Nephron (organoid): ENCODE measurements at regions not wholly inside any gene's neighbourhood (a gene's known extent, or its start where the extent isn't known, plus 50 kb on each side); places are given as distances from the start of the nearest gene placed in this dataset.

Experiments used
- H3K27ac Mint-ChIP-seq, 3 experiments: 2 replicates each; pipeline ENCODE4 v1.8.0; 2020; ENCODE audit warnings: mixed read lengths in 3 of 3, mild to moderate bottlenecking in 2 of 3, moderate library complexity in 1 of 3
- H3K27me3 Mint-ChIP-seq: 2 replicates; pipeline ENCODE4 v1.8.0; 2021; ENCODE audit warnings: low read depth, mild to moderate bottlenecking, moderate library complexity, mixed read lengths
- H3K36me3 Mint-ChIP-seq: 2 replicates; pipeline ENCODE4 v1.8.0; 2020; ENCODE audit warnings: low read depth, mixed read lengths
- H3K4me1 Mint-ChIP-seq: 2 replicates; pipeline ENCODE4 v1.8.0; 2020; ENCODE audit warnings: mixed read lengths
- H3K4me3 Mint-ChIP-seq, 3 experiments: 2 replicates each; pipeline ENCODE4 v1.8.0; 2020; ENCODE audit warnings: mild to moderate bottlenecking in 3 of 3, mixed read lengths in 3 of 3, moderate library complexity in 2 of 3
- H3K9me3 Mint-ChIP-seq: 2 replicates; pipeline ENCODE4 v1.8.0; 2020; ENCODE audit warnings: mixed read lengths
- CTCF ChIP-seq, 3 experiments: fragments of 200-600 bp; sonication (generic); IDR thresholded peaks; one replicate each; pipeline ENCODE4 v1.5.0; 2021; ENCODE audit warnings: antibody characterized with exemption in 3 of 3; ENCODE audit not compliant: unreplicated experiment in 3 of 3

GRCh38 chr12:87165733-87166375, 863.3 kb downstream of the C12orf50 start:
- no peaks in the 10 kb centered on the region for H3K27me3 Mint-ChIP-seq
- H3K4me3 Mint-ChIP-seq, result no peak overlapping the region
- no peak overlapping the region for H3K27ac Mint-ChIP-seq
- H3K4me1 Mint-ChIP-seq, result no peaks in the 10 kb centered on the region
- H3K36me3 Mint-ChIP-seq, result no peaks in the 10 kb centered on the region
- no peak for TF ChIP-seq CTCF (IDR thresholded peaks at IDR 0.05; ENCODE audit: unreplicated experiment in 3 of 3)
- peaks cover 28% of the 10 kb centered on the region for H3K9me3 Mint-ChIP-seq

GRCh38 chr12:87163122-87163521, 866.1 kb downstream of the C12orf50 start:
- Mint-ChIP-seq H3K27ac (no peak overlapping the region), H3K36me3 (no peaks in the 10 kb centered on the region), H3K4me1 (no peaks in the 10 kb centered on the region), H3K9me3 (peaks cover 25% of the 10 kb centered on the region), H3K4me3 (no peak overlapping the region), H3K27me3 (no peaks in the 10 kb centered on the region)
- TF ChIP-seq CTCF (IDR thresholded peaks at IDR 0.05; ENCODE audit: unreplicated experiment in 3 of 3), result no peak

- Mint-ChIP-seq H3K9me3 (peaks cover 21% of the 10 kb centered on the region), H3K4me1 (no peaks in the 10 kb centered on the region), H3K4me3 (no peak overlapping the region), H3K27ac (no peak overlapping the region), H3K36me3 (no peaks in the 10 kb centered on the region), H3K27me3 (no peaks in the 10 kb centered on the region)
- TF ChIP-seq CTCF (IDR thresholded peaks at IDR 0.05; ENCODE audit: unreplicated experiment in 3 of 3), result no peak
Measured at GRCh38 chr12:87160848-87161601, 868.2 kb downstream of the C12orf50 start.

GRCh38 chr12:87157791-87158190, 871.4 kb downstream of the C12orf50 start:
- Mint-ChIP-seq H3K27me3 (no peaks in the 10 kb centered on the region), H3K4me1 (no peaks in the 10 kb centered on the region), H3K4me3 (no peak overlapping the region), H3K36me3 (no peaks in the 10 kb centered on the region), H3K27ac (no peak overlapping the region), H3K9me3 (no peaks in the 10 kb centered on the region)
- no peak for TF ChIP-seq CTCF (IDR thresholded peaks at IDR 0.05; ENCODE audit: unreplicated experiment in 3 of 3)

GRCh38 chr12:87155621-87156020, 873.6 kb downstream of the C12orf50 start:
- Mint-ChIP-seq H3K9me3 (no peaks in the 10 kb centered on the region), H3K4me1 (no peaks in the 10 kb centered on the region), H3K36me3 (no peaks in the 10 kb centered on the region), H3K4me3 (no peak overlapping the region), H3K27ac (no peak overlapping the region), H3K27me3 (no peaks in the 10 kb centered on the region)
- TF ChIP-seq CTCF (IDR thresholded peaks at IDR 0.05; ENCODE audit: unreplicated experiment in 3 of 3), result no peak
